Endometrium (tissue), 2 donors: ENCODE measurements at regions not wholly inside any gene's neighbourhood (a gene's known extent, or its start where the extent isn't known, plus 50 kb on each side); places are given as distances from the start of the nearest gene placed in this dataset.

Experiments
- FAIRE-seq: peaks from 2 replicates; lab custom pipeline; 2012; peaks lifted over from hg19 to GRCh38; lab: Jason Lieb, UNC
- donor health status: control.
- donor health status: control.

GRCh38 chr16:51900221-51900780, 646.6 kb downstream of the TOX3 start:
- FAIRE-seq = no peak

- FAIRE-seq = no peak
These were observed 648.1 kb downstream of the TOX3 start for GRCh38 chr16:51898872-51899271.

- FAIRE-seq = no peak
These were observed 650.9 kb downstream of the TOX3 start for GRCh38 chr16:51896013-51896412.

- no peak for FAIRE-seq
These were observed 654.5 kb downstream of the TOX3 start for GRCh38 chr16:51892293-51893007.

GRCh38 chr16:51888534-51888933, 658.4 kb downstream of the TOX3 start:
- no peak for FAIRE-seq

GRCh38 chr16:51888016-51888415, 658.9 kb downstream of the TOX3 start:
- no peak for FAIRE-seq

- FAIRE-seq = no peak
These were observed 660.5 kb downstream of the TOX3 start for GRCh38 chr16:51886456-51886855.

GRCh38 chr16:51884773-51885172, 662.2 kb downstream of the TOX3 start:
- no peak for FAIRE-seq

GRCh38 chr16:51881731-51882130, 665.2 kb downstream of the TOX3 start:
- FAIRE-seq = no peak

GRCh38 chr16:51880776-51881175, 666.2 kb downstream of the TOX3 start:
- no peak for FAIRE-seq

- no peak for FAIRE-seq
These were observed 669.3 kb downstream of the TOX3 start for GRCh38 chr16:51877686-51878085.

GRCh38 chr16:51876934-51877333, 670.0 kb downstream of the TOX3 start:
- FAIRE-seq = no peak

GRCh38 chr16:51876601-51876875, 670.4 kb downstream of the TOX3 start:
- FAIRE-seq = no peak

- FAIRE-seq = no peak
These were observed 670.9 kb downstream of the TOX3 start for GRCh38 chr16:51875834-51876600.

- no peak for FAIRE-seq
These were observed 674.4 kb downstream of the TOX3 start for GRCh38 chr16:51872524-51872923.

GRCh38 chr16:51870296-51870854, 676.6 kb downstream of the TOX3 start:
- FAIRE-seq = no peak

- FAIRE-seq = no peak
These were observed 677.8 kb downstream of the TOX3 start for GRCh38 chr16:51869176-51869575.

- FAIRE-seq = no peak
These were observed 678.3 kb downstream of the TOX3 start for GRCh38 chr16:51868631-51869030.

- no peak for FAIRE-seq
These were observed 679.4 kb downstream of the TOX3 start for GRCh38 chr16:51867386-51868065.

GRCh38 chr16:51864575-51864974, 682.4 kb downstream of the TOX3 start:
- FAIRE-seq = no peak

GRCh38 chr16:51854401-51854951, 692.5 kb downstream of the TOX3 start:
- no peak for FAIRE-seq

GRCh38 chr16:51853586-51853985, 693.4 kb downstream of the TOX3 start:
- FAIRE-seq = no peak
